ENCODE measurements at regions not wholly inside any gene's neighbourhood (a gene's known extent, or its start where the extent isn't known, plus 50 kb on each side); places are given as distances from the start of the nearest gene placed in this dataset.

GRCh38 chr6:66985816-66986215, 1278.8 kb upstream of the EYS start:
- no peak overlapping the region for H3K27ac ChIP-seq
- in situ Hi-C loops (cut with MboI; ENCODE audit: low pct_ligation_motif_present in 1 of 4, low pct_unique_long_range_greater_than_20kb in 1 of 4, low sequenced_read_pairs in 3 of 4): no loop called here
- DNase-seq: no peak

GRCh38 chr6:66970373-66970772, 1263.3 kb upstream of the EYS start:
- TF ChIP-seq CTCF (IDR thresholded peaks at IDR 0.05) (no peak), EP300 (IDR thresholded peaks at IDR 0.05; ENCODE audit: low read depth) (no peak), POLR2A (IDR thresholded peaks at IDR 0.05) (no peak), POLR2AphosphoS5 (IDR thresholded peaks at IDR 0.05) (no peak)
- intact Hi-C loops (cut with DNase I; ENCODE audit: low total_unique reads): no loop called here
- no peak overlapping the region for H3K4me3 ChIP-seq
- H3K27ac ChIP-seq: no peak overlapping the region
- WGBS, 2 donors (ENCODE audit: low coverage in 1 of 2): 80 to 84% methylated on average over 1 of the region's 1 CpG
- in situ Hi-C loops (cut with MboI; ENCODE audit: low pct_ligation_motif_present in 1 of 4, low pct_unique_long_range_greater_than_20kb in 1 of 4, low sequenced_read_pairs in 3 of 4): no loop called here
- no peaks in the 10 kb centered on the region for H3K9me3 ChIP-seq
- H3K4me1 ChIP-seq: no peaks in the 10 kb centered on the region
- H3K36me3 ChIP-seq: no peaks in the 10 kb centered on the region
- no peak for DNase-seq
- H3K27me3 ChIP-seq: no peaks in the 10 kb centered on the region

More at GRCh38 chr6:66985816-66986215, 1278.8 kb upstream of the EYS start:
- TF ChIP-seq POLR2A (IDR thresholded peaks at IDR 0.05) (no peak), EP300 (IDR thresholded peaks at IDR 0.05; ENCODE audit: low read depth) (no peak), POLR2AphosphoS5 (IDR thresholded peaks at IDR 0.05) (no peak), CTCF (IDR thresholded peaks at IDR 0.05) (no peak)
- WGBS, 2 donors (ENCODE audit: low coverage in 1 of 2): 50% methylated on average over 1 of the region's 1 CpG; no CpG with 5 or more reads in 1 of the 2 donors
- H3K9me3 ChIP-seq: peaks cover 0 to 8% of the 10 kb centered on the region in 2 donors
- H3K4me3 ChIP-seq: no peak overlapping the region
- no peaks in the 10 kb centered on the region for H3K36me3 ChIP-seq
- intact Hi-C loops (cut with DNase I; ENCODE audit: low total_unique reads): no loop called here
- no peaks in the 10 kb centered on the region for H3K4me1 ChIP-seq
- H3K27me3 ChIP-seq: no peaks in the 10 kb centered on the region

GRCh38 chr6:66965227-66965626, 1258.2 kb upstream of the EYS start:
- intact Hi-C loops (cut with DNase I; ENCODE audit: low total_unique reads) (no loop called here), in situ Hi-C loops (cut with MboI; ENCODE audit: low pct_ligation_motif_present in 1 of 4, low pct_unique_long_range_greater_than_20kb in 1 of 4, low sequenced_read_pairs in 3 of 4) (no loop called here)
- no peaks in the 10 kb centered on the region for H3K27me3 ChIP-seq
- TF ChIP-seq CTCF (IDR thresholded peaks at IDR 0.05) (no peak), EP300 (IDR thresholded peaks at IDR 0.05; ENCODE audit: low read depth) (no peak), POLR2AphosphoS5 (IDR thresholded peaks at IDR 0.05) (no peak), POLR2A (IDR thresholded peaks at IDR 0.05) (no peak)
- no peaks in the 10 kb centered on the region for H3K4me1 ChIP-seq
- 67 to 71% methylated on average over 2 of the region's 2 CpGs for WGBS, 2 donors (ENCODE audit: low coverage in 1 of 2)
- no peaks in the 10 kb centered on the region for H3K36me3 ChIP-seq
- H3K9me3 ChIP-seq: no peaks in the 10 kb centered on the region
- no peak overlapping the region for H3K4me3 ChIP-seq
- DNase-seq: no peak
- H3K27ac ChIP-seq: no peak overlapping the region

GRCh38 chr6:66964216-66964615, 1257.2 kb upstream of the EYS start:
- in situ Hi-C loops (cut with MboI; ENCODE audit: low pct_ligation_motif_present in 1 of 4, low pct_unique_long_range_greater_than_20kb in 1 of 4, low sequenced_read_pairs in 3 of 4) (no loop called here), intact Hi-C loops (cut with DNase I; ENCODE audit: low total_unique reads) (no loop called here)
- H3K27ac ChIP-seq: no peak overlapping the region
- DNase-seq: no peak
- no peaks in the 10 kb centered on the region for H3K27me3 ChIP-seq
- whole genome bisulfite sequencing, 2 donors (ENCODE audit: low coverage in 1 of 2): 53 to 57% methylated on average over 2 to 3 of the region's 3 CpGs
- no peak overlapping the region for H3K4me3 ChIP-seq
- H3K4me1 ChIP-seq: no peaks in the 10 kb centered on the region
- H3K36me3 ChIP-seq: no peaks in the 10 kb centered on the region
- no peaks in the 10 kb centered on the region for H3K9me3 ChIP-seq
- TF ChIP-seq EP300 (IDR thresholded peaks at IDR 0.05; ENCODE audit: low read depth) (no peak), POLR2A (IDR thresholded peaks at IDR 0.05) (no peak), CTCF (IDR thresholded peaks at IDR 0.05) (no peak), POLR2AphosphoS5 (IDR thresholded peaks at IDR 0.05) (no peak)
